Mesodermal cell (in vitro differentiated cells): ENCODE measurements at regions not wholly inside any gene's neighbourhood (a gene's known extent, or its start where the extent isn't known, plus 50 kb on each side); places are given as distances from the start of the nearest gene placed in this dataset.

ENCODE experiments used
- H3K27ac ChIP-seq: 2 replicates; pipeline ENCODE4 v1.7.0; 2013; ENCODE audit warnings: mild to moderate bottlenecking, low read depth, low read length, moderate library complexity; ENCODE audit not compliant: severe bottlenecking
- H3K36me3 ChIP-seq: 2 replicates; pipeline ENCODE4 v1.7.1; 2013; ENCODE audit warnings: mild to moderate bottlenecking, low read length, moderate library complexity; ENCODE audit not compliant: control insufficient read depth, insufficient read depth
- H3K4me1 ChIP-seq: one replicate; pipeline ENCODE4 v1.7.1; 2013; ENCODE audit warnings: mild to moderate bottlenecking, low read length; ENCODE audit not compliant: insufficient read depth, control insufficient read depth, poor library complexity, severe bottlenecking
- H3K4me3 ChIP-seq: 2 replicates; pipeline ENCODE4 v1.7.0; 2013; ENCODE audit warnings: low read length, control low read depth, mild to moderate bottlenecking; ENCODE audit not compliant: insufficient read depth, poor library complexity, severe bottlenecking; ENCODE audit errors: extremely low read depth
- H3K9me3 ChIP-seq: 2 replicates; pipeline ENCODE4 v1.7.1; 2013; ENCODE audit warnings: mild to moderate bottlenecking, low read length, moderate library complexity; ENCODE audit not compliant: control insufficient read depth
- WGBS, 2 experiments: methylation state at CpG; one replicate each; pipeline ENCODE4 v1.1.5; 2013; ENCODE audit warnings: missing lambda C conversion rate in 2 of 2; ENCODE audit not compliant: insufficient coverage in 2 of 2; 5-methylcytosine and 5-hydroxymethylcytosine counted together

DNA sequence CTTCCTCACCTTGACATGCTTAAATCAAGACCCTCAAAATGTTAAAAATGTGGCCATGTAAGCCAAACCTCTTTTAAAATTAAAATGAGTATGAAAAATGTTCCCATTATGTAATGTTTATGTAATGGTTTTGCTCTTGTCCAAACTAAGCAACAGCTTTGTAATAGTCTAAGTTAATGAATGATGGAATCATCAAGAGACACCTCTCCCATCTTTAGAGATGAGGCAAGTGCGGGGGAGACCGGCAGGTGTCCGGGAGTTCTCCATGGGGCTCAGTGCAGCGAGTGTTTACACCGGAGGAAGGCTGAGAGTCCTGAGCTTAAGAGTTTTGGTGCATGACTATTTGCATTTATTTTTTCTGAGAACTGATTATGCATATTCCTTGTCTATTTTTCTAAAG lies 384.9 kb upstream of the RNF32 start:
- Histone ChIP-seq H3K4me1 (no peaks in the 10 kb centered on the region), H3K4me3 (no peak overlapping the region), H3K27ac (no peak overlapping the region), H3K9me3 (peaks cover 6% of the 10 kb centered on the region), H3K36me3 (no peaks in the 10 kb centered on the region)
- WGBS, 2 experiments: 87 to 92% methylated on average over 4 to 5 of the region's 5 CpGs

DNA sequence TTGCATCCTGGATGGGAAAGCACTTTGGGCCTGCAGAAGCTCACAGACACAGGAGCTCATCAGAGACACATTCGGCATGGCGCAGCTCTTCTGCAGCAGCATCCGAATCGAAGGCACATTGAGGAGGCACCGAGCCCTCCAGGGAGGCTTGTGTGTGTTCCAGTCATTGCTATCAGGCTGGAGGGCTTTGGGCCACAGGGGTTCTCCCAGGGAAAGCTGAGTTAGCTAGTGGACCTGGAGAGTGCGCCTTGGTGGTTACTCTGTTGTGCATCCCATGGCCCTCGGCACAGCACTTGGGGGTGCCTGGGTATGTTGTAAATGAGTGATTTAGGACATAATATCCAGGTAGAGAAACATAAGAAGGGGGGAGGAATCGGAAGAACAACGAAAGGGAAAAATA lies 388.7 kb upstream of the RNF32 start:
- WGBS, 2 experiments: 85 to 86% methylated on average over 9 of the region's 9 CpGs
- Histone ChIP-seq H3K36me3 (no peaks in the 10 kb centered on the region), H3K9me3 (no peaks in the 10 kb centered on the region), H3K27ac (no peak overlapping the region), H3K4me1 (no peaks in the 10 kb centered on the region), H3K4me3 (no peak overlapping the region)

DNA sequence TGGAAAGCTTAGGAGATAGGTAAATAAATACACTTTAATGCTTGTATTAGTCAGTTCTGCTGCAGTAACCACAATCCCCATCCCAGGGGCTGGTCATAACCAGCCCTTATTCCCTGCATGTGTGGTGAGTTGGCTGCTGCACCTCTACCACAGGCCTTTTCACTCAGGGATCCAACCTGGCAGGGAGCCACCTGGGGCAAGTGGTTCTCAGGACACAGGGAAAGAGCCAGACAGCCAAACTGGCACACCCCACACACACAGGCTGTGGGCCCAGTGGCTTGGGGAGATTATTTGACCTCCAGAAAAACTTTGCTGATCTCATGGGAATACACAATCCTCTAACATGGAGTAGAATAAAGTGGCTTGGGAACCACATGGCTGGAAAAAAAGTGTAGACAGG lies 400.0 kb upstream of the RNF32 start:
- no peaks in the 10 kb centered on the region for H3K9me3 ChIP-seq
- H3K4me3 ChIP-seq: no peak overlapping the region
- no peak overlapping the region for H3K27ac ChIP-seq
- H3K36me3 ChIP-seq: no peaks in the 10 kb centered on the region
- H3K4me1 ChIP-seq: no peaks in the 10 kb centered on the region

GRCh38 chr7:156238366-156239133 lies 402.0 kb upstream of the RNF32 start:
- WGBS, 2 experiments: 88 to 91% methylated on average over 15 to 17 of the region's 19 CpGs
- Histone ChIP-seq H3K4me1 (no peaks in the 10 kb centered on the region), H3K27ac (no peak overlapping the region)

DNA sequence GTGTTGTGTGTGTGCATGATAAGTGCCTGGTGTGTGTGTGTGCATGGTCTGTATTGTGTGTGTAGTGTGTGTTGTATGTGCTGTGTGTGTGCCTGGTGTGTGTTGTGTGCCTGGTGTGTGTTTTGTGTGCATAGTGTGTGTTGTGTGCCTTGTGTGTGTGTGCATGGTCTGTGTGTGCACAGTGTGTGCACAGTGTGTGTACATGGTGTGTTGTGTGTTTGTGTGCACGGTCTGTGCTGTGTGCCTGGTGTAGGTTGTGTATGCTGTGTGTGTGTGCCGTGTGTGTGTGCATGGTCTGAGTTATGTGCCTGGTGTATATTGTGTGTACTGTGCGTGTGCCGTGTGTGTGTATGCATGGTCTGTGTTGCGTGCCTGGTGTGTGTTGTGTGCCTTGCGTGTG lies 403.0 kb upstream of the RNF32 start:
- H3K4me1 ChIP-seq: no peaks in the 10 kb centered on the region
- H3K4me3 ChIP-seq: no peak overlapping the region
- no peaks in the 10 kb centered on the region for H3K9me3 ChIP-seq
- no peaks in the 10 kb centered on the region for H3K36me3 ChIP-seq
- 93 to 100% methylated on average over 4 to 6 of the region's 6 CpGs for WGBS, 2 experiments
- H3K27ac ChIP-seq: no peak overlapping the region

More at GRCh38 chr7:156238366-156239133, 402.0 kb upstream of the RNF32 start:
- no peaks in the 10 kb centered on the region for H3K36me3 ChIP-seq
- no peak overlapping the region for H3K4me3 ChIP-seq
- H3K9me3 ChIP-seq: no peaks in the 10 kb centered on the region

DNA sequence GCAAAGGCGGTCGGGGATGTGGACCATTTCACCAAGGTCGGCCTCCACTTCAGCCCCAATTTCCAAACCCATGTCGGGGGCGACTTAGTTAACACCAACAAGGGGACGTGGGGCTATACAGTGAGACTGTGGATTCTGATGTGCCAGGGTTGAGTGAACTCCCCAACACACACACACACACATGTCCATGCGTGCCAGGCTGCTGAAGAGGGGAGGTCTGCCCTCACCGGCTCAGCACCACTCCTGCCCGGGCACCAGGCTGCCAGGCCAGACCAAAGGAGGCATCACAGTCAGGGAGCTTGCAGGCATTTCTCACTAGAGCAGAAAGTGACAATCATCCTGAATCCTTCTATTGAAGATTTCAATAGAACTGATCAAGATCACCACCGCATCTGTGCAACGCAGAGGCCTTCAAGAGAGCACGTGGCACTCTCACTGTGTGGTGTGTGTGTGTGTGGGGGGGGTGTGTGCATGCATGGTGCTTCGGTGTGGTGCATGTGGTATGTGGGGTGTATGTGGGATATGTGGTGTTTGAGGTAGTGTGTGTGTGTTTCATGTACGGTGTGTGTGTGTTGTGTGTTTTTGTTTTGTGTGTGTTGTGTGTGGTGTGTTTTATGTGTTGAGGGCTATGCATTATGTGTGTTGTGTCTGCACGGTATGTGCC lies 403.5 kb upstream of the RNF32 start:
- no peak overlapping the region for H3K27ac ChIP-seq
- H3K36me3 ChIP-seq: no peaks in the 10 kb centered on the region
- H3K4me1 ChIP-seq: no peaks in the 10 kb centered on the region
- H3K4me3 ChIP-seq: no peak overlapping the region
- no peaks in the 10 kb centered on the region for H3K9me3 ChIP-seq
- WGBS, 2 experiments: 87 to 95% methylated on average over 6 to 12 of the region's 15 CpGs

GRCh38 chr7:156236181-156236889 lies 404.2 kb upstream of the RNF32 start:
- no peaks in the 10 kb centered on the region for H3K36me3 ChIP-seq
- no peak overlapping the region for H3K4me3 ChIP-seq
- no peaks in the 10 kb centered on the region for H3K9me3 ChIP-seq
- no peaks in the 10 kb centered on the region for H3K4me1 ChIP-seq
- WGBS, 2 experiments: 73 to 87% methylated on average over 19 of the region's 23 CpGs
- H3K27ac ChIP-seq: no peak overlapping the region

GRCh38 chr7:156234666-156235494 lies 405.7 kb upstream of the RNF32 start:
- WGBS, 2 experiments: 81 to 91% methylated on average over 8 to 9 of the region's 10 CpGs

DNA sequence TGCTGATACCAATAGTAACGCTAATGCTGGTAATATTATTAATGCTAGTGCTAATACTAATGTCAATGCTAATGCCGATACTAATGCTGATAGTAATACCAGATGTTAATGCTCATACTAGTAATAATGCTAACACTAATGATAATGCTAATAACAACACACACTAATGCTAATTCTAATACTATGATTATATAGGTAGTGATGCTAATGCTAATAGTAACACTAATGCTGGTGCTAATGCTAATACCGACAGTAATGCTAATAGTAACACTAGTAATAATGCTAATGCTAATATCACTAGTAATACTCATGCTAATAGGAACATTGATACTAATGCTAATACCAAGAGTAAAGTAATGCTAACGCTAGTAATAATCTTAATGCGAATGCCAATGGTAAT lies 406.4 kb upstream of the RNF32 start:
- no peak overlapping the region for H3K4me3 ChIP-seq
- H3K9me3 ChIP-seq: no peaks in the 10 kb centered on the region
- H3K4me1 ChIP-seq: no peaks in the 10 kb centered on the region
- H3K36me3 ChIP-seq: no peaks in the 10 kb centered on the region
- WGBS, 2 experiments: 89 to 95% methylated on average over 2 of the region's 5 CpGs
- H3K27ac ChIP-seq: no peak overlapping the region

More at GRCh38 chr7:156234666-156235494, 405.7 kb upstream of the RNF32 start:
- no peak overlapping the region for H3K4me3 ChIP-seq
- H3K4me1 ChIP-seq: no peaks in the 10 kb centered on the region
- no peaks in the 10 kb centered on the region for H3K36me3 ChIP-seq
- no peaks in the 10 kb centered on the region for H3K9me3 ChIP-seq
- H3K27ac ChIP-seq: no peak overlapping the region

DNA sequence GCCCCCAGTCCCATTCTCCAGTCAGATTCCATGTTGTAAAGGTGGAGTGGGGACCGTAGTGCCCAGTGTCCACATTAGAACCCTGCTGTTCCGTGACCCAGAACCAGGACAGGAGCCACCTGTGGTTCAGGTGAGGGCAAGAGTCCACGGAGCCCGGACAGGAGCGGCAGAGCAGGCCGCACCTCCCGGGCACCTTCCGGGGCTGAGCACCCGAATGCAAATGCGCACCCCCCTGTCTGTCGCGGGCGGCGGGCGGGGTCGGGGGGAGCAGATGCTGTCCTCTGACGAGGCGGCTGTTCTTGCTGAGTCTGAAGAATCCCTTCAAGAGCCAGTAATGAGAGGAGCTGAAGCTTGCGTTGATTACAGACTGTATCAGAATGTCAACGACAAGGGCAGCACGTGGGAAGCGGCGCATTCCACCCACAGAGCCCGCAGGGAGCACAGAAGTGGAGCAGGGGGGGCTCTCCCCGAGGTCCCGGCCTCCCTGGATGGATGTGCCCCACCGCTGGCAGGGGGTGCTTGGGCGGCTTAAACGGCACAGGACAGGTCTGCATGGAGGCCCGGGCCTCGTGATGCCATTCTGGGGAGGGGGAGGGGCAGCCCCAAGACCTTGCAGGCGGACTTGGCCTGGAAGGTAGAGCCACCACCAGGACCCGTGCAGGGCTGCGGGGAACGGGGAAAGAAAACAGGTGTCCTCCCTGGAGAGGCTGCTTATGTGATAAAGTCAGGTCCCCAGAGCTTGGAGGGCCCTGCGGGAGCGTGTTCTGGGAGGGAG lies 407.5 kb upstream of the RNF32 start:
- H3K9me3 ChIP-seq: no peaks in the 10 kb centered on the region
- no peak overlapping the region for H3K27ac ChIP-seq
- WGBS, 2 experiments: 89 to 90% methylated on average over 30 to 37 of the region's 37 CpGs
- H3K4me3 ChIP-seq: no peak overlapping the region
- no peaks in the 10 kb centered on the region for H3K4me1 ChIP-seq
- H3K36me3 ChIP-seq: no peaks in the 10 kb centered on the region
